ENCODE measurements at regions not wholly inside any gene's neighbourhood (a gene's known extent, or its start where the extent isn't known, plus 50 kb on each side); places are given as distances from the start of the nearest gene placed in this dataset.

DNA sequence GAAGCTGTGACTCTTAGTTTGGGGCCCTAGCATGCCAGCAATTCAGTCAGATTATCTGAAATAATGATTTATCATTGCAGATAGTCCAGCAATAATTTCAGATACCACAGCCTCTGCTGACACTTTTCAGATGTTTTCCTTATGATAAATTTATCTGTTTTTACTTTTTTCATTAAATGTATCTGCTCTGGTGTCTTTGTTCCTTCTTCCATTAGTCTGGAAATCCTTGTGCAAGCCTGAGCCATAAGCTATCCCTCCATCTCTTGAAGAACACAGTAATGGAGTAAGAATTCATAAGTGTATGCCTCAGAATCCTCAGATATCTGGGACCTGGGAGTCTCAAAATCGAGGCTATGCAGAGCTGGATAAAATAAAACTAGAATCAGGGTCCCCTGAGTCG is 146.4 kb upstream of the KRR1 start:
- TF ChIP-seq, protein P1, sequence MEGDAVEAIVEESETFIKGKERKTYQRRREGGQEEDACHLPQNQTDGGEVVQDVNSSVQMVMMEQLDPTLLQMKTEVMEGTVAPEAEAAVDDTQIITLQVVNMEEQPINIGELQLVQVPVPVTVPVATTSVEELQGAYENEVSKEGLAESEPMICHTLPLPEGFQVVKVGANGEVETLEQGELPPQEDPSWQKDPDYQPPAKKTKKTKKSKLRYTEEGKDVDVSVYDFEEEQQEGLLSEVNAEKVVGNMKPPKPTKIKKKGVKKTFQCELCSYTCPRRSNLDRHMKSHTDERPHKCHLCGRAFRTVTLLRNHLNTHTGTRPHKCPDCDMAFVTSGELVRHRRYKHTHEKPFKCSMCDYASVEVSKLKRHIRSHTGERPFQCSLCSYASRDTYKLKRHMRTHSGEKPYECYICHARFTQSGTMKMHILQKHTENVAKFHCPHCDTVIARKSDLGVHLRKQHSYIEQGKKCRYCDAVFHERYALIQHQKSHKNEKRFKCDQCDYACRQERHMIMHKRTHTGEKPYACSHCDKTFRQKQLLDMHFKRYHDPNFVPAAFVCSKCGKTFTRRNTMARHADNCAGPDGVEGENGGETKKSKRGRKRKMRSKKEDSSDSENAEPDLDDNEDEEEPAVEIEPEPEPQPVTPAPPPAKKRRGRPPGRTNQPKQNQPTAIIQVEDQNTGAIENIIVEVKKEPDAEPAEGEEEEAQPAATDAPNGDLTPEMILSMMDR (IDR thresholded peaks at IDR 0.05) = no peak
- TF ChIP-seq POLR2AphosphoS5 (IDR thresholded peaks at IDR 0.05; ENCODE audit: low read depth, low read length) (no peak), FOXM1 (IDR thresholded peaks at IDR 0.05; ENCODE audit: low read depth) (no peak), SMC3 (IDR thresholded peaks at IDR 0.05; ENCODE audit: low read depth, low read length) (no peak), SIN3A (IDR thresholded peaks at IDR 0.05; ENCODE audit: borderline replicate concordance, low read depth, low read length) (no peak), EP300 (IDR thresholded peaks at IDR 0.05; ENCODE audit: borderline replicate concordance in 1 of 2, low read depth in 1 of 2, low read length in 1 of 2) (no peak), NFIC (IDR thresholded peaks at IDR 0.05; ENCODE audit: borderline replicate concordance) (no peak), CHD2 (IDR thresholded peaks at IDR 0.05; ENCODE audit: low read length, partially characterized antibody) (no peak), RAD21 (IDR thresholded peaks at IDR 0.05; ENCODE audit: low read length) (no peak), FOSL2 (IDR thresholded peaks at IDR 0.05; ENCODE audit: borderline replicate concordance, low read depth) (no peak)
- TF ChIP-seq, protein P2, sequence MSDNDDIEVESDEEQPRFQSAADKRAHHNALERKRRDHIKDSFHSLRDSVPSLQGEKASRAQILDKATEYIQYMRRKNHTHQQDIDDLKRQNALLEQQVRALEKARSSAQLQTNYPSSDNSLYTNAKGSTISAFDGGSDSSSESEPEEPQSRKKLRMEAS (IDR thresholded peaks at IDR 0.05; ENCODE audit: low read depth) = no peak
- TF ChIP-seq, protein P3, sequence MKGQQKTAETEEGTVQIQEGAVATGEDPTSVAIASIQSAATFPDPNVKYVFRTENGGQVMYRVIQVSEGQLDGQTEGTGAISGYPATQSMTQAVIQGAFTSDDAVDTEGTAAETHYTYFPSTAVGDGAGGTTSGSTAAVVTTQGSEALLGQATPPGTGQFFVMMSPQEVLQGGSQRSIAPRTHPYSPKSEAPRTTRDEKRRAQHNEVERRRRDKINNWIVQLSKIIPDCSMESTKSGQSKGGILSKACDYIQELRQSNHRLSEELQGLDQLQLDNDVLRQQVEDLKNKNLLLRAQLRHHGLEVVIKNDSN (IDR thresholded peaks at IDR 0.05; ENCODE audit: borderline replicate concordance, low read depth) = no peak
